ENCODE measurements at regions not wholly inside any gene's neighbourhood (a gene's known extent, or its start where the extent isn't known, plus 50 kb on each side); places are given as distances from the start of the nearest gene placed in this dataset.
"Not testable (repeated sequence)": the region's sequence is repeated elsewhere in the genome, so short reads cannot be mapped to it uniquely, and the experiment has no call there.

DNA sequence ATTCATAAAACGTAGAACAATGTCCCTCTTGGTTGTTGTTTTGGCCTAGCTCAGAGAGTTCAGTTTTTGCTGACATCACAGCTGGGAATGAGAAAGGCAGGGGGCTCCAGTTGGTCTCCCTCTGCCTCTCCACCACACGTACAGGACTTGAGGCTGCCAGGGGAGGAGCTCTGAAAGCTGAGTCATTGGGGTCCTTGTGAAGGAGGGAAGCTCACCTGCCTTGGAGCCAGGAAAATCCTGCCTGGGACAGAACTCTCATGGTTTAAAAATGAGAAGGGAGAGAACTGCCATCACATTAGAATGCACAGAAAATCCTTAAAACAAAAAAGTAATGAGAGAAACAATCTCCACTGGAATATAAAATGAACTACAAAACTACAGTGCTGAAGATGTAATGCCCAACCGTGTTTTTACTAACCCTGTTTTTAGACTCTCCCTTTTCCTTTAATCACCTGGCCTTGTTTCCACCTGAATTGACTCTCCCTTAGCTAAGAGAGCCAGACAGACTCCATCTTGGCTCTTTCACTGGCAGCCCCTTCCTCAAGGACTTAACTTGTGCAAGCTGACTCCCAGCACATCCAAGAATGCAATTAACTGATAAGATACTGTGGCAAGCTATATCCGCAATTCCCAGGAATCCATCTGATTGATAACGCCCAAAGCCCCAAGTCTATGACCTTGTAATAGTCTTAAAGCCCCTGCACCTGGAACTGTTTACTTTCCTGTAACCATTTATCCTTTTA is 58.6 kb upstream of the TARP start:
- DNase-seq (ENCODE audit: low read depth, low spot score): not testable (repeated sequence)

DNA sequence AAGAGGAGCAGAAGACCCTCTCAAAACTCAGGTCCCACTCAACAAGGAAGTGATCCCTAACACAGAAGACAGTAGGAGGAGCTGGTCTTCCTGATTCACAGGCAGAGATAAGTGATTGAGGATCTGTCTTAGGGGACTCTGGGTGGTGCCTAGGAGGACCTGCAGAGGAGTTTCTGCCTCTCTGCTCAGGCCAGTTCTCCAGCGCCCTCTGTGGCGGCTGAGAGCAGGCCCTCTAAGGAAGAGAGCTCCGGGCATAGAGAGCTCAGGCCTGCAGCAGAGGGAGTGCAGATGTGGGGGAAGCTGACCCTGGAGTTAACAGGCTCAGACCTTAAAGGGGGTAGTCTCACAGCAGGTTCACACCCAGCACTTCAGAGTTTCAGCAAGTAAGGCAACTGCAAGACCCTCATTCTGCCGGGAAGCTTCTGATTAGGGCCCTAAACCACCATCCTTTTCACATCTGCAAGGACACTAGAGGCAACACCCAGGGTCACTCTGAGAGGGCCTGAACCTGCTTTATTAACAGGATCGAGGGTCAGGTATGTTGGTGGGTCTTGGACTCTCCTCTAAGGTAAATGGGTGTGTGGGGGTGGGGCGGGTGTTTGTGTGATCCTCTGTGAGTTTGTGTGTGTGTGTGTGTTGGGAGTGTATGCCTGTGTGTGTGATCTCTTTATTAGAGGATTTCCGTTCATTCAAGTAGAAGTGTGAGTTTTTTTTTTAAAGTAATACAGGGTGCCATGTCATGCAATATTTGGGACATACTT is 57.6 kb upstream of the TARP start:
- peak; percentile 83 for DNase-seq (ENCODE audit: low read depth, low spot score)

DNA sequence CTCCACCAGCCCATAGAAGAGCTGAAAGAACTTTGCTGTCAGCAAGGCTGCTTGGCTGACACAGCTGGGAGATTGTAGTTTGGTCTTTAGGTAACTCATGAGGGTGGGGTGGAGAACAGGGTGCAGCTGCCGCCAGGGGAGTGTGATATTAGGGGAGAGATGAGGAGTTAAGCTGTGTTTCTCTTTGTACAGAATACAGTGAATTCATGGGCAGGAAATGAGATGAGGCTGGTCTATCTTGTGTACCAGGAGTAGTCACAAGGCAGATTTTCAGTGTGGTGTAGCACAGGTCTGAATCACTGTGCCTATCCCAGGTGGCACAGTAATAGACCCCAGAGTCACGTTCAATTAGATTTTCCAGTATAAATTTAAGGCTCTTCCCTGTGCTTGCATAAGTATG is 56.6 kb upstream of the TARP start:
- DNase-seq (ENCODE audit: low read depth, low spot score): no peak

DNA sequence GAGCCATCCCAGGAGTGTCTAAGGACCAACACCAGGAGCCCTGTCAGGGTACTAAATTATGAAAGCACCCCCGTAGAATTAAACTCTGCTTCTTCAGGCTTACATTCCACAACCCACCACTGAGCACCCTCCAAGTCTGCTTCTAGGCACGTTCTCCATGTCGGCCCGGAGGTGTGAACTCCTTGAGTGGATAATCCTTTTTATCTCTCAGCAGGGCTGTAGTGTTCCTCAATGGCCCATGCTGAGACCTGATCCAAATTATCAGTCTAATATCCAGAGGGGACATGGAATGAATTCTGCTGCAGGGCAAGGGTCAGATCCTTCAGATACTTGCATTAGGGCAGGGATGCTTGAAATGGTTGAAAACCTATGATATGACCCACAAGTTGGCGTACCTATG is 55.9 kb upstream of the TARP start:
- no peak for DNase-seq (ENCODE audit: low read depth, low spot score)

DNA sequence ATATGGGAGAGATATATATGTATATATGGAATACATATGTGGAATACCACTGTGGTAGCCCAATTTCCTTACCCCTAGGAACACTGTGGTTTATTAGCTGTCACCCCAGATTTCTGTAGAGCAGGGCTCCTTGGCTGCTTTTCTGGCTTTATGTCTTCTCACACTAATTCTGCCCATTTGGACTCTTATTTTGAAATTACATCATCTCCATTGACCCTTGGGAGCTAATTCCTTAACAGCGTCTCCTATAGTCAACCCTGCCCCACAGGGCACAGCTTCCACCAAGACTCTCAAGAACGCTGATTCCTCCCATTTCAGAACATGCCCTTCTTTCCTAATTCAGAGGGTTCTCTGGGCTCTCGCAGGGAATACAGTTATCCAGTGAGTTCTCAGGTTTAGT is 55.4 kb upstream of the TARP start:
- no peak for DNase-seq (ENCODE audit: low read depth, low spot score)

DNA sequence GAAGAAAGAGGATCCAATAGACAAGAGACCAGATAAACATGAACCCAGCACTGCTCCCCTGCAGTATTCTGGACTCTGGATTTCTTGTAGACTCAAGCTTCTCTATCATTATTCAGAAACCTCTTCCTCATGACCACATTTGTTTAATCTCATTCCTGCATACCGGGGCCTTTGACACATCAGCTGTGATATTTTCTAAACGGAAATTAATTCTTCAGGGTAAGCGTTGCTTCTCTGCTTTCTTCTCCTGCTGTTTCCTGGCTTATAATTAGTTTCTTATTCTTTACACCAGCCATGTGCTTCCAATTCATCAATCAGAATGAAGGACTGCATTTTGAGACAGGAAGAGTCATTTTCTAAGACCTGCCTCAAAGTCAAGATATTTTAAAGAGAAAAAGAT is 54.2 kb upstream of the TARP start:
- no peak for DNase-seq (ENCODE audit: low read depth, low spot score)

Measured in iPS DF 19.7 (cell line).